HG03521 (cell line): ENCODE measurements at regions not wholly inside any gene's neighbourhood (a gene's known extent, or its start where the extent isn't known, plus 50 kb on each side); places are given as distances from the start of the nearest gene placed in this dataset.

Source experiments
- ATAC-seq: cut with Tn5 transposase; IDR thresholded peaks from one replicate; pipeline ENCODE4 v1.9.1; 2021; ENCODE audit warnings: mild to moderate bottlenecking, moderate library complexity; ENCODE audit not compliant: unreplicated experiment

DNA sequence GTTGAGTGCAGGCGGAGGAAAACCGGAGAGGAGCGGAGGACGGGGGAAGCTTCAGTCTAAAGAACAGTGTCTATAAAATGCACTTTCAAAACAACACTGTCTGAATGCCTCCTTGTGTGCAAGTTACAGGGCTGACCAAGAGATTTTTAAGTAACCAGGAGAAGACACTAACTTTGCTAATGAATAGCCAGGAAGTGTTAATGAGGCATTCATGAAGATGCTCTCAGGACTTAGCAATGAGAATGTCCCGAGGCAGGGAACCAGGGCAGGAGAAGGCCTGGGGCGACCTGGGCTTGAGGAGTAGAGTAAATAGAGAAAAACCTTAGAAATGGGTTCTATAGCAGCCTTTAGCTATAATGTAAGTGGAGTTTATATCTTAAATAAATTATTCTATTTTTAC lies 312.1 kb downstream of the SKIDA1 start:
- no peak for ATAC-seq

DNA sequence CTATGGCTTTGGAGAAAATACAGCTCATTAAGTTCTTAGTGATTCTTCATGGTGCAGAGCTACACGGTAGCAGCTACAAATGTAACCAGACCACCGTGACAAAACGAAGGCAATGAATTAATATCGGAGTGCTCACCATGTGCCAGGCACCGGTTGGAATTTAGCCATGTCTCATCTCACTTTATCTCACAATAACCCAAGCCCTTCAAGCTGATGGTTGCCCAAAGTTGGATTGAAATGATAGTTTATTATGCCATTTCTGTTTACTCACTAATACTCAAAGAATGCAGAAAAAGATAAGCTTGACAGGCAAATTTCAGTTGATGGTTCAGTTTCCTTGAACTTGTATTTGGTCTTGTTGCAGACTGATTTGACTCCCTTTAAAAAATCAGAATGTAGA lies 312.6 kb downstream of the SKIDA1 start:
- no peak for ATAC-seq

- ATAC-seq: no peak
These were observed 313.1 kb downstream of the SKIDA1 start for GRCh38 chr10:21212348-21212747.

GRCh38 chr10:21209495-21209894 lies 312.4 kb upstream of the NEBL start:
- no peak for ATAC-seq

DNA sequence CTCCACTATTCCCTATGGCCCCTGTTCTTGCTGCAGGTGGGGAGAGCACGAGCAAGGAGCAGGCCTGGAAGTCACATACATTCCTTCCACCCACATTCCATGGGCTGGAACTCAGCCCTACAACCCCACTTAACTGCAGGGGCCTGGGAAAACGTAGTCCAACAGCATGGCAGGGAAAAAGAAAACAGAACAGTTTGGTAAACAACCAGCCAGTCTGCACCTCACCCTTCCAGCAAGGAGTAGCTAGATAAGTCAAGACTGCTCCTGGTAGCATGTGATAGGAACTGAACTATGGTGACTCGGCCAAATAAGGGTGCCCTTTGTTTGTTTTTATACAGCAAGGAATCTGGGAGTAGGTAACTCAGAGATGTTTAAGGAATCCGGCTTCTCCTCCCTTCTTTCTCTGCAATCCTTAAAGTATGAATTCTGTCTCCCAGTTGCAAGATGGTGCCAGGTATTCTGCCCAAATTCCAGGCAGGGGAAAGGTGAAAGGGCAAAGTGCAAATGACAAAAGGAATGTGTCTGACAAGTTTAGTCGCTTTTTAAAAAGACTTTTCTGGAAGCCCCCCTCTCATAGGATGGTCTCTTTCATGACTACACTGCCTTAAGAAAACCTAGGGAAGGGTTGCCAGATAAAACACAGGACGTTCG lies 311.7 kb upstream of the NEBL start:
- ATAC-seq: no peak

DNA sequence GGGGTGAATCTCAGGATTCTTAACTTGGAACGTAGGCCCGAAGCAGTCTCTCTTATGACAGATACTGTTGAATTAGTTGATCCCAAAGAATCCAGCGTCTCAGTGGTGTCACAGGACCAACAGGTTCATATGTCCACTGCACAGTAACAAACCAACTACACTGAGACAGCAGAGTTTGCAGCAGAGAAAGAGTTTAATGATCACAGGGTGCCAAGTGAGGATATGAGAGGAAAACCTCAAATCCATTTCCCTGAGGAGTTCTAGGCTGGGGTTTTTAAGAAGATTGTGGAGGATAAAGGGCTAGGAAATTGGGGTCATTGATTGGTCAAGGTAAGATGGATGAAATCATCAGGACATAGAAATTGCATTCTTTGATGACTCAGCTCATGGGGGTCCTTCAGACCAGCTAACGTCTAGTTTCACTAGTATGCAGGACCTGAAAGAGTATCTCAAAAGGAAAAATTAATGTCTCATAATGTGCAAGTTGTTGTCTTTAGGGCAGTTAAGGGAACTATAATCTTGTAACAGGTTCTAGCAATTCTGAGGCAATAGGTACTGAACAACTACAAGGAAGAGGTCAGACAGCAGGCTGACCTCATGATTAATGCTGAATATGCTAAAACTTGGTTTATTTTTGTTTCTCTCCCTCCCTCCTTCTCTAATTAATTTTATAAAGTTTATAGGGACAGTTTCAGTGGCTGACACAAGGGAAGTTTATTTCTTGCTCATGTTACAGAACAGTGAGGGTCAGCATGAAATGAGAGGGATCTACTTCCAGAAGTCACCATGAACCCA lies 310.9 kb upstream of the NEBL start:
- no peak for ATAC-seq

DNA sequence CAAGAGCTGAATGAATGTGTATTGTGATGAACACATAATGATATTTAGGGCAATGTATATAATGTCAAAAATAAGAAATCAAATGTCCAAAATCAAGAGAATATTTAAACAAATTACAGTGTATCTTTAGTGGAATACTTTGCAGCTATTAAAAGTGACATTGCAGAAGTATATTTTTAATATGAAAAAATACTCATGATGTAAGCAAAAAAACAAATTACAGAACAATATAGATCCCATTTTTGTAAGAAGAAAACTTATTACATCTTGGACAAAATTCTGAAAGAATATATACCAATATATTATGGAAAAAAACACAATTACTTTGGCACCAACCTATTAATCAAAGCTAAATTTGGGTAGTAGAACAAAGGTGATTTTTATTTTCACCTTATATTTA lies 308.2 kb upstream of the NEBL start:
- ATAC-seq: no peak

GRCh38 chr10:21203473-21204107 lies 306.5 kb upstream of the NEBL start:
- ATAC-seq: no peak

DNA sequence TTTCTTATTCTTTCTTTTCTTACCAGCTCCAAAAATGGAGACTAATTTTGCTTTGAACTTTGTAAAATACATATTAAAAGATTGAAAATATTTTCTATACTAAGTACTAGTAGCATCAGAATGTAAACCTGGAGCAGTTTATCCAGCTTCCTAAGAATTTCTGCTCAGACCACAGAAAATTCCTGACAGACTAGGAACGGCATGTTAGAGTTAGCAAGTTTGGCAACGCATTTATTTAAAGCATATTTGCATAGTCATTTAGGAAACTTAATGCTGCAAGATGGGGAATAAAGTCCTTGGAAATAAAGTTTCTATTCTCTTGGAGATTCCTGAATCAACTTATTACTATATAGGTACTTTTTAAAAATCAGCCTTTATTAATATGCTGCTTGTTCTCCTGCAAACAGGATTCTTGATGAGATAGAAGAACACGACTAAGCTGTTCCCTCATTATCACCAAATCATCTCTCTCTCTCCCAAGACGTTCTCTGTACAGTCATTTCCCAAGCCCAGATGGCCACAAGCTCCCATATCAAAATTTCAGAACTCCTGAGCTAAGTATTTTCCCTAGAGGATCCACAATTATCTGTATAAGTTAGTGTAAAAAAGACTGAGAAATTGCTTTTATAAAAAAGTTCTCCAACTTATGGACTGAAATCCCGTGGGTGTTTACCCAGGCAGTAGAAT lies 305.8 kb upstream of the NEBL start:
- no peak for ATAC-seq

- no peak for ATAC-seq
These were observed 302.4 kb upstream of the NEBL start for GRCh38 chr10:21199501-21199900.

- no peak for ATAC-seq
These were observed 300.7 kb upstream of the NEBL start for GRCh38 chr10:21197838-21198237.

DNA sequence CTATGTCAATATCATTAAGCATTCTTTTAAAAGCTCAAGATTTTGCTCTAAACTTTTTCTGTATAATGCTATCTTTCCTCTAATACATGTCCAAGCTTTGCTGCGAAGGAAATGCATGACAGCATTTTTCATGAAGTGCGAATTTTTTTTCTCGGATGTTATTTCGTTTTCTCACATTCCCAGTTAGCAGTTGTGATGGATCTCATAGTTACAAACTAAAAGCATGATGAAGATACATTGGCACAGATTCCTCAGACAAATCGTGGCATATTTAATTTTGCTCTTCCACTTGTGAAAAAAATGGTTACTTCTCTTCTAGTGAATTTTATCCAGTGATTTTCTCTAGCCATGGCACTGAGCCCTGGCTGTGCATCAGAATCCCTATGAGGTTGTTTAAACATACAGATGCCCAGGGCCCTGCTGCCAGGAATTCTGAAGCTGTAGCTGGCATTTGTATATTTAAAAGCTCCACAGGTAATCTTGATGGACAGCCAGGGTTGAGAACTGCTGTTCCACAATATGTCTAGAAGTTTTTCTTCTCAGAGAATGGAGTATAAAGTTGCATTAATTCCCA lies 299.8 kb upstream of the NEBL start:
- ATAC-seq: no peak

GRCh38 chr10:21195252-21195651 lies 298.1 kb upstream of the NEBL start:
- ATAC-seq: no peak

- no peak for ATAC-seq
These were observed 297.4 kb upstream of the NEBL start for GRCh38 chr10:21194510-21194993.

DNA sequence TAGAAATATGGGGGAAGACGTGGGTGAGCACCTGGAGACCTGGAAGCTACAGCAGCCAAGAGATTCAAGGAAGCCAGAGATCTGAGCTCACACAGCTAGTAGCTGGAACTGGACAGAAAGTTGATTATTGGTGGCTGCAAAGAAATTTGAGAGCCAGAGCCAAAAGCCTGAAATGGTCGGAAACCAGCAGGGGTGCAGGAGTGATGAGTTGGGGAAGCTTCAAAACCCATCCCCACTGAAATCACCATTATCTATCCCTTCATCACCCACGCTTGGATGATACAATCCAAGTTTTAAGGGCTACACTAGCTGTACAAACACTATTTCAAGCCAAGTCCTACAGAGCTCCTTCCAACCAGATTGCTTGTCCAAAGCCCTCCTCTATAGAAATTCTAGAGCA lies 296.1 kb upstream of the NEBL start:
- ATAC-seq: no peak

DNA sequence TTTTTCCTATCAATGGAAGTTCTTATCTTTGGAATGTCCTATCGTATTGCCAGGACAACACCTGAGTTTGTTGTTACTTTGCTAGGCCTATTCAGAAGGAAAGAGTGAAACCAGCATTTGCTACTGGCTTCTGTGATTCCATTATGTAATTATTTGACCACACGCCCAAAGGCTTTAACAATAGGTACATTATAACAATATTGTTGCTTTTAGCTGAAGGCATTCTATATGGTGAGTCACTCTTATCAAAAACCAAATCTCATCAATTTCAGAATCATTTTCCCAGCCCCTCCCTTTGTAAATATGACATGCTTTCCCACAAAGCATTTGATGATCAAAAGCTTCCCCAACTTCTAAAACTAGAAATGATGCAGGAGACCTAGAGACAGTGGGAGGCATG lies 294.4 kb upstream of the NEBL start:
- no peak for ATAC-seq

- ATAC-seq: no peak
These were observed 287.9 kb upstream of the NEBL start for GRCh38 chr10:21184984-21185383.

GRCh38 chr10:21184216-21184615 lies 287.1 kb upstream of the NEBL start:
- ATAC-seq: no peak

DNA sequence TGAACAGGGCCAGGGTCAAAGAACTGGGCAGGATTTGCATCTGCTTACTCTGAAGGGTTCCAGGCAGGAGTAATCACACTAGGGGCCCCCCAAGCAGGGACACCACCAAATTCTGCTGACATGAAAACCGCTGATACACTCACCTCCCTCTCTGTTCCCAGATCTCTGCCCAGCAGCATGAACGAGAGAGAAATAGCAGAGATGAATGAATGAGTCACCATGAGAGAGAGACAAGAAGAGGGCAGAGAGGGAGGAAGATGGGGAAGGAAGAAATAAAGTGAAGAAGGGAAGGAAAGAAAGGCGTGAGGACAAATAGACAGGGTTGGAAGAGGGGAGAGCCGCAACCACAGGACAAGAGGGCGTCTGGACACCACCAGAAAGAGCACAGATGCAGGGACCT lies 285.9 kb upstream of the NEBL start:
- ATAC-seq: no peak

DNA sequence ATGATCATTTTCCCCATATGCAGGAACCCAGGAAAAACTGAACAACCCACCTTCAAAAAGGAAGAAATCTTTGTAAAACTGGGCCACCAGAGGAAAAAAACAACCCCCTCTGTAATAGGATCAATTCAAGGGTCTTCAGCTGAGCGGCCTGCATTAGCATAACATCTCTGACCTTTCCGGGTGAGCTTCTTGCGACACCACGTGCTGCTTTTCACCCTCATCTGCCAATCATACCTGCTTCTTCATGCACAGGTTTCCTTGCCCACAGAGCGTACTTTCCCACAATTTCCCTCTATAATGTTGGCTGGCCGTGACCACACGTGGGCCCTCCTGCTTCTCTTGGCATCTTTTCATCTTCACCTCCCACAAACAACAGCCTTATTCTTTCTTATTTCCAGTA lies 284.3 kb upstream of the NEBL start:
- no peak for ATAC-seq

GRCh38 chr10:21180604-21181003 lies 283.5 kb upstream of the NEBL start:
- ATAC-seq: no peak
